ENCODE measurements at regions not wholly inside any gene's neighbourhood (a gene's known extent, or its start where the extent isn't known, plus 50 kb on each side); places are given as distances from the start of the nearest gene placed in this dataset.
A peak's percentile ranks its signal among the peaks of the same experiment; 100 is the strongest.
"Not testable (repeated sequence)": the region's sequence is repeated elsewhere in the genome, so short reads cannot be mapped to it uniquely, and the experiment has no call there.

- DNase-seq (ENCODE audit: low read depth) = no peak
- H3K4me3 ChIP-seq (replicated peaks; ENCODE audit: low read depth, low read length) = no peak overlapping the region
- no peak for TF ChIP-seq CTCF (IDR thresholded peaks at IDR 0.05; ENCODE audit: low read length, missing control alignments)
Observed at GRCh38 chr4:155062948-155063347, 145.5 kb upstream of the NPY2R start.

- H3K4me3 ChIP-seq (replicated peaks; ENCODE audit: low read depth, low read length); DNase-seq (ENCODE audit: low read depth): not testable (repeated sequence)
Observed at GRCh38 chr4:155064934-155065333, 143.5 kb upstream of the NPY2R start.

GRCh38 chr4:155066871-155067270 lies 141.6 kb upstream of the NPY2R start:
- DNase-seq (ENCODE audit: low read depth) = no peak
- TF ChIP-seq CTCF (IDR thresholded peaks at IDR 0.05; ENCODE audit: low read length, missing control alignments) = no peak
- no peak overlapping the region for H3K4me3 ChIP-seq (replicated peaks; ENCODE audit: low read depth, low read length)

GRCh38 chr4:155071962-155072361 lies 136.5 kb upstream of the NPY2R start:
- no peak for DNase-seq (ENCODE audit: low read depth)
- TF ChIP-seq CTCF (IDR thresholded peaks at IDR 0.05; ENCODE audit: low read length, missing control alignments) = no peak
- H3K4me3 ChIP-seq (replicated peaks; ENCODE audit: low read depth, low read length) = no peak overlapping the region

GRCh38 chr4:155072417-155072816 lies 136.0 kb upstream of the NPY2R start:
- no peak overlapping the region for H3K4me3 ChIP-seq (replicated peaks; ENCODE audit: low read depth, low read length)
- no peak for DNase-seq (ENCODE audit: low read depth)
- TF ChIP-seq CTCF (IDR thresholded peaks at IDR 0.05; ENCODE audit: low read length, missing control alignments) = no peak

- H3K4me3 ChIP-seq (replicated peaks; ENCODE audit: low read depth, low read length) = no peak overlapping the region
- TF ChIP-seq CTCF (IDR thresholded peaks at IDR 0.05; ENCODE audit: low read length, missing control alignments) = no peak
- peak; percentile 29 for DNase-seq (ENCODE audit: low read depth)
Observed at GRCh38 chr4:155073852-155074251, 134.6 kb upstream of the NPY2R start.

GRCh38 chr4:155076256-155076785 lies 132.1 kb upstream of the NPY2R start:
- TF ChIP-seq CTCF (IDR thresholded peaks at IDR 0.05; ENCODE audit: low read length, missing control alignments) = no peak
- DNase-seq (ENCODE audit: low read depth) = no peak
- no peak overlapping the region for H3K4me3 ChIP-seq (replicated peaks; ENCODE audit: low read depth, low read length)
